GM21390 (cell line): ENCODE measurements at regions not wholly inside any gene's neighbourhood (a gene's known extent, or its start where the extent isn't known, plus 50 kb on each side); places are given as distances from the start of the nearest gene placed in this dataset.

Source experiments
- ATAC-seq: cut with Tn5 transposase; IDR thresholded peaks from one replicate; pipeline ENCODE4 v1.9.1; 2021; ENCODE audit not compliant: unreplicated experiment

DNA sequence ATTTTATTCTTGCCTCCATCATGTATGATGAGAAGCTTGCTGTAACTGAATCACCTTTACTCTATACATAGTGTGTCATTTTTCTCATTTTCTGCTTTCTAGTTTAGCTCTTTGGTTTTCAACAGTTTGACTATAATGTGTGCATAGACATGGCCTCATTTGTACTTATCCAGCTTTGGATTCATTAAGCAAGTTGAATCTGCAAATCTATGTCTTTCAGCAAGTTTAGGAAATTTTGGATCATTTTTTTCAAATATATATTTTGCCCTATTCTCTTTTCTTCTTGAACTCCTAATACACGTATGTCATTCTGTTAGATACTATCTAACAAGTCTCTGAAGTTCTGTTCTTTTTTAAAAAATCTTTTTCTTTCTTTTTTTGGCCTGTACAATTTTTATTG is 57.8 kb downstream of the PRLHR start:
- ATAC-seq: no peak

DNA sequence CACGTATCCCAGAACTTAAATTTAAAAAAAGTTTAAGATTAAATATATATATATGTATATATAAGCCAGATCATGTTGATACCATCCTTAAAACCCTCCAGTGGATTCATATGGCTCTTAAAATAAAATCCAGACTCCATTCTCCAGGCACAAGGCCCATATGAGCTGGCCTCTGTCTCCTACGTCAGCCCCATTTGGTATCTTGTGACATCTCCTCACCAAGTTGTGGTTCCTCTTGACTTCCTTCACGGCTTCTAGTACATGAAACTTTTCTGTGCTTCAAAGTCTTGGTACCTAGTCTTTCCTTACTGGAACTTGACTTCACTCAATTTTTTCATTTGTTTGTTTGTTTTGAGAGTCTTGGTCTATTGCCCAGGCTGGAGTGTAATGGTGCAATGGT is 61.3 kb downstream of the PRLHR start:
- no peak for ATAC-seq

DNA sequence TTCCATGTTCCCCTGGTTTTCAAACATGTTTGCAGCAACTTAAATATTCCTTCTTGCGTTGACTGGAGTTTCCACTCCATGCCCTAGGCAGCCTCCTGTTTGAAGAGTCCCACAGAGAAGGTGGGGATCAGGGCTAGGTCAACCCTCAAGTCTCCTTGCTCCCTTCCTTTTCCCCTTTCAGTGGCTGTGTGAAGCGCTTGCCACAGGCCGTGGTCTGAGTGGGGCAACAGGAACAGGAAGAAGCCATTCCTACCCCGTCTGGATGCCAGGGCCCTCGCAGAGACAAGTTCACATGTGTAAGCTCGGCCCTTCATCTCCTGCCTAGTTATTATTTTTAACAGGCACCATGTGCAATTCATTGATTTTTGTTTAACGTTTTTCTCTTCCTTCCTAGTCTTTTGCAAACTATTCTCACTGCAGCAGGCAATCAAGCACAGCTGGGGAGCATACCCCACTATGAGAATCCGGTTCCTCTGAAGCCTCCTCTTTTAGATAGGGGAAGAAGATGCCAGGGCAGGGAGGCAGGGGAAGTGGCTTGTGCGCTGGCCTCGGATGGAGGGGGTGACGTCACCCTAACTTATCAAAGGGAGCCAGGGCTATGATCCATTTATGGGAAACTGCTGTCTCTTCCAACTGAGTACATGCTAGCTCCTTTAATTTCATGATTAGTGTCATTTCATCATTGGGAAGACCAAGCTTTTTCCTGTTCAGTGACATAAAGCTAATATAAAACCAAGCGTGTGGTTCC is 64.2 kb downstream of the PRLHR start:
- no peak for ATAC-seq

DNA sequence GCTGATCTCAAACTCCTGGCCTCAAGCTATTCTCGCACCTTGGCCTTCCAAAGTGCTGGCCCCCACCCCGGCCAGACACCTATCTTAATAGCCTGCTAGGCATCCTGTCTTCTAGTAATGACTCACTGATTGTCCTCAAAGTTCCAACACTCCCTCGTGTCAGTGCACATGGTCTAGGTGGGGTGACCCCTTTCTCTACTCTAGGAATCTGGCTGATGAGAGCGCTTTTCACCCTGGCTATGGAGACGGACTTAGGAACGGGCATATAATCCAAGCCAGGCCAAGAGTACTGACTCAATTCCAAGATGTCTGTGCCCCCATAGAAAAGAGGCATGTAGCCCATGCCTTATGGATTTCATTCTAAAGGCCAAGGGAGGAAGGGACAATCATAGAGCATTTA is 67.0 kb downstream of the PRLHR start:
- no peak for ATAC-seq

DNA sequence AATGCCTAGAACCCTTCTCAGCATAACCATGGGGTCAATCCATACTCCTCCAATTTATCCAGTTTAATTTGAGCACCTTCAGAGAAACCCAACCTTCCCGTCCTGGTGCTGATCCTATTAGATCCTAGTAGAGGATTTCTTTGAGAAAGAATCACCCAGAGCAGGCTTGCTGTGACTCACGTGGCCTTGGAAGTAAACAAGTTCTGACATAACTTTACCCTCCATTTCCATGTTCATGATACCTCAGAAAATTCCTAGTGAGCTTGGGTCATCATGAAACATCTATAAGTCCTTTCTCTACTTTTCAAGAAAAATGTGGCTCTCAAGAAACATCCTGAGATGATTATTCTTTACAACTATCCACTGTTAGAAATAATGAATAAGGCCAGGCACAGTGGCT is 71.7 kb downstream of the PRLHR start:
- no peak for ATAC-seq

GRCh38 chr10:118522791-118523498 is 72.5 kb downstream of the PRLHR start:
- no peak for ATAC-seq

DNA sequence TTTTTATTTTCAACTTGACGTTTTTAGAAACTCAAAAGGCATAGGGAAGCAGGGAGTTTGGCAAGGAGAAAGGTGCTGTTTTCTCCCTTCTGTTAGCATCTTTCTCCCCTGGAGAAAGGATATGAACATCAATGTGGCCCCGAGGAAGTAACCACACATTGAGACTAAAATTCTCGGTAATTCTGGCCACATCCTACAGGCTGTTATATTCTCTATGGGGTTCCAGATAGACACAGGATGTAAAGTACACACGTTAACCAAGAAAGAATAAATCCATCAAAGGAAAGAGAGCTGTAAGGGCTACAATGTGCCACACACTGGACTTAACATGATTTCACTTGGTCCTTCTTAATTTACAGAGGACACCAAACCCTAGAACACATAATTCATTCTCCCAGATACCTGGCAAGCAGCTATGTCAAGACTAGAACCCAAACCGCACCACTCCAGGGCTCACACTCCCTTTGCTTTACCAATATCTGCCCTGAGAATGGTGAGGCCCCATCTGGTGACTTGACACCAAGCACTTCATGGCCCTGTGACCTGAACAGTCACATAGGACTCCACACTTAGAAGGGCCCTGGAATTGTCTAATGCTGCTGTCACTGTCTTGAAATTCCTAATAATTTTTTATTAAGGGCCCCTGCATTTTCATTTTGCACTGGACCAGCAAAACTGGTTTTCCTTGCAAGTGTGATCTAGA is 73.9 kb downstream of the PRLHR start:
- no peak for ATAC-seq

- ATAC-seq: no peak
These were observed 75.2 kb downstream of the PRLHR start for GRCh38 chr10:118520116-118520742.

DNA sequence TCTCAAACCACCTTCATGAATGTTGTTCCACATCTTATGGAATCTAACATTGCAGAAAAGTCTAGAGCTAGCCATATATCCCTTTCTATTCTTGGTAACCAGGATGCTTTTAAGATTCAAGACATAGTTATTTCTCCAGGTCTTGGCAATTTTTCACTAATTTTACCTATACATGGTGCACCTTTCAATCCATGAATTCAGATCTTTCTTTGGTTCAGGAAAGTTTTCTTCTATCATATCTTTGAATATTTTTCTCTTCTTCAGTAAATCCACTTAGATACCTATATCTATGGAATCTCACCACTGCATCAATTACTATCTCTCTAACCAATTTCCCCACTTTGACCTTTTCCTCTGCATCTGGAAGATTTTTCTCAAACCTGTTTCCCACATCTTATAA is 77.4 kb downstream of the PRLHR start:
- no peak for ATAC-seq

- no peak for ATAC-seq
These were observed 78.7 kb downstream of the PRLHR start for GRCh38 chr10:118516716-118517115.

GRCh38 chr10:118513174-118513573 is 82.3 kb downstream of the PRLHR start:
- ATAC-seq: no peak

DNA sequence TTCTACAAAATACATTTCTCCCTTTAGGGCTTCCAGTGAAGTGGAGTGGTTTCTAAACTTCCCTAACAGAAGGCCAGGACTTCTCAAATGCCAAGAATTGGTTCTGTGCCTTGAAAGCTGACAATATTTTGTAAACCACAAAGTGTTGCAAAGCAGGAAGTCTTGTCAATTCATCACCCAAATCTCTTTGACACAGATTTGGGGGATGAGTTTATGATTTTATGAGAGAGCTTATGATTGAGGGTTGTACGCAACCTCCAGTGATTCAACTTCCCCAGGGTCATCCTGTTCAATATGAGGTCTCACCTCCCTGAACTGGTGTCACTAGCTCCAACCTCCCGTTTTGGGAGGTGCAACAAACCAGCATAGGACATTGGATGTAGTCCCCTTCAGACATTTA is 83.7 kb downstream of the PRLHR start:
- ATAC-seq: no peak

DNA sequence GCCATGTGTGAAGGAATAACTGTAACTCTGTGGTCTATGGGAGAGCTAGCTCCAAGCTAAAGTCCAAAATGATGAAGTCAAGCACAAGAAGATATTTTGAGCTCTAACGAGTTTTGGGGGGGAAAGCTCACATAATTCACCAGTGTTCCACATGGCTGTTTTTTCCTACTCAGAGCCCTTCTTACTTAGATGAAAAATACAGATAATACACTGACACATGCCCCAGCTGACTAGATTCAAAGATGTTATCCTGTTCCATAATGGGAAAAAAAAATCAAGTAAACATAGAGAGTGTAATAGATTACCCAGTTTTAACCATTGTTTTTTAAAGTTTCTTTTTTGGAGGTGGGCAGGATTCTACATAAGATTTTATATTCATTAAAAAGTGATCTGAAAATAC is 86.6 kb downstream of the PRLHR start:
- no peak for ATAC-seq

GRCh38 chr10:118508355-118508754 is 87.1 kb downstream of the PRLHR start:
- ATAC-seq: no peak

DNA sequence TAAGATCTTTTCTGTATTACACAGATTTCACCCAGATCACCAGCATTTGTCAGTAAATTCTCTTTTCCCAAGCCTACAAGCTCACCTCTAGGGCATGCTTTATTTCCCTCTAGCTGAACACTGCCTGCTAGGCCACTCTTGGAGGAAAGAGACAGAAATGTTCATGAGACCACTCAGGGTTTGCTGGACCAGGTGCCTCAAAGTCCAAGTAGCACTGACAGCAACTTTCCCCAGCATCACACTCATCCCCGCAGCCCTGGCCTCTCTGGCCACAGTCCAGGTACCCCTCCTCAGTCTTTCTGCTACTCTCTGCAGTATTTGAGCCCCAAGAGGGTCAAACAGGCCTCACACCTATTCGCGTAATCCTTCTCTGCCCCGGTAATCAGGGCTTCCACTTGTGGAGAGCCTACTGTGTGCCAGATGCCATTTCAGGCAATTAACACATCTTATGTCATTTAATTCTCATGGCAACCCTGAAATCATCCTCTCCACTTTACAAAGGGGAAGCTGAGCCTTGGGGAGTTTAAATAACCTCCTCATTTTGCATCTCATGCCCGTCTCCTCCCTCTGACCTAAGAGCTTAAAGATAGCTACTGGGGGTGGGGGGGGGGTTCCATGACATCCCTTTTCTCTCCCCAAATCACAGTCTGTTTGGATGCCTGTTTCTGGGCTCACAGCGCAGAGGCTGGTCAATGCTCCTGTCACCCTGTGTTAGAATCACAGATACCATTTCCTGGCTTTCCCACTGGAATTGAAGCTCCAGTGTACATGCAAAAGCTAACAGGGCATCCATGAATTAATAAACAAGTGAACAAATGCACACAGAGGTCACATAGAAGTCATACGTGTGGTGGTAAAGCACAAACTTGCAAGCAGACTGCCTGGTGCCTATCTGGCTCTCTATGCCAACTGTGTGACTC is 88.5 kb downstream of the PRLHR start:
- ATAC-seq: no peak

DNA sequence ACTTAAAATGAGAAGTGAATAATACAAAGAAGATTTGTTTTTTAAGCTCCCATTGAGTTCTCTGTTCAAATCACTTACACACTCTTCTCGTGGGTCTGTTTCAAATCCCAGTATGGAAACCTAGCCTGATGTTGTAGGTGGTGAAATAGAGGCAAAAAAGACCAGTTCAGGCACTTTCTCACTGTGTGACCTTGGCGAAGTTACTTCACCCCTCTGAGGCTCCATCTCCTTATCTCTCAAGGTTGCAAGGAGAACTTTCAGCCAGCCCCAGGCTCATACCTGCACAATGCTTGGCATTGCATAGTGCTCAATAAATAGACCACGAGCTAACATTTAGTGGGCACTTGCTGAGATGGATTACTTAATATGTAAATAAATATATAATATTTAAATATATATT is 90.1 kb downstream of the PRLHR start:
- ATAC-seq: no peak

- no peak for ATAC-seq
These were observed 90.8 kb downstream of the PRLHR start for GRCh38 chr10:118504467-118505205.

GRCh38 chr10:118504044-118504443 is 91.4 kb downstream of the PRLHR start:
- ATAC-seq: no peak

GRCh38 chr10:118503192-118503591 is 92.3 kb downstream of the PRLHR start:
- no peak for ATAC-seq
